ENCODE measurements at regions not wholly inside any gene's neighbourhood (a gene's known extent, or its start where the extent isn't known, plus 50 kb on each side); places are given as distances from the start of the nearest gene placed in this dataset.
"Not testable (repeated sequence)": the region's sequence is repeated elsewhere in the genome, so short reads cannot be mapped to it uniquely, and the experiment has no call there.

DNA sequence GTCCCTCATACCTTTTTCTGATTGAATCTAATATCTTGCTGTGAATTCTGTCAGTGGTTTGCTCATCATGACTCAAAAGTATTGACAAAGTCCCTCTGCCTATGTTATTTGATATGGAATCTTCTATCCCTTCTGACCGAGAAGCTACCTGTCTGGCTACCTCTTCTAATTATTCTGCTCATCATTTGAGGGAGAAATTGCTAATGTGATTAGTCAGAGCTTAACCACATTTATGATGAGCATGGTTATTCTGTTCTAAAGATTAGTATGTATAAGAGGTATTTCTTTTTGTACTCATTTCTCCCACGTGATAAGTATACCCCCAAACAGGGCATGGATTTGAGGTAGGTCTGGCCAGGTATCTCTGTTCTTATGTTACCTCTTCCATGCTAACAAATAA, 428.4 kb upstream of the KCNMB2 start:
- Histone ChIP-seq H3K4me3 (ENCODE audit: low read depth, low read length, poor library complexity, severe bottlenecking) (no peak overlapping the region), H3K4me1 (ENCODE audit: insufficient read depth, low read length, poor library complexity, severe bottlenecking) (no peaks in the 10 kb centered on the region), H3K36me3 (ENCODE audit: insufficient read depth, low read length, poor library complexity, severe bottlenecking) (no peaks in the 10 kb centered on the region), H3K9me3 (ENCODE audit: low read depth, low read length, poor library complexity, severe bottlenecking) (no peaks in the 10 kb centered on the region), H3K27ac (ENCODE audit: low read depth, low read length, poor library complexity, severe bottlenecking) (no peak overlapping the region), H3K27me3 (replicated peaks; ENCODE audit: insufficient read depth, low read depth, low read length, poor library complexity) (no peaks in the 10 kb centered on the region)
- POLR2A ChIA-PET (ENCODE audit: low non-redundant PET), result no interaction called here
- no peak for DNase-seq (ENCODE audit: low spot score)
- intact Hi-C loops (cut with micrococcal nuclease; ENCODE audit: unreplicated experiment), result no loop called here
- TF ChIP-seq, protein P1, sequence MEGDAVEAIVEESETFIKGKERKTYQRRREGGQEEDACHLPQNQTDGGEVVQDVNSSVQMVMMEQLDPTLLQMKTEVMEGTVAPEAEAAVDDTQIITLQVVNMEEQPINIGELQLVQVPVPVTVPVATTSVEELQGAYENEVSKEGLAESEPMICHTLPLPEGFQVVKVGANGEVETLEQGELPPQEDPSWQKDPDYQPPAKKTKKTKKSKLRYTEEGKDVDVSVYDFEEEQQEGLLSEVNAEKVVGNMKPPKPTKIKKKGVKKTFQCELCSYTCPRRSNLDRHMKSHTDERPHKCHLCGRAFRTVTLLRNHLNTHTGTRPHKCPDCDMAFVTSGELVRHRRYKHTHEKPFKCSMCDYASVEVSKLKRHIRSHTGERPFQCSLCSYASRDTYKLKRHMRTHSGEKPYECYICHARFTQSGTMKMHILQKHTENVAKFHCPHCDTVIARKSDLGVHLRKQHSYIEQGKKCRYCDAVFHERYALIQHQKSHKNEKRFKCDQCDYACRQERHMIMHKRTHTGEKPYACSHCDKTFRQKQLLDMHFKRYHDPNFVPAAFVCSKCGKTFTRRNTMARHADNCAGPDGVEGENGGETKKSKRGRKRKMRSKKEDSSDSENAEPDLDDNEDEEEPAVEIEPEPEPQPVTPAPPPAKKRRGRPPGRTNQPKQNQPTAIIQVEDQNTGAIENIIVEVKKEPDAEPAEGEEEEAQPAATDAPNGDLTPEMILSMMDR (conservative IDR thresholded peaks at IDR 0.05; ENCODE audit: low read depth, low read length), result no peak
- TF ChIP-seq EZH2 (IDR thresholded peaks at IDR 0.05; ENCODE audit: borderline replicate concordance, low read depth, low read length, poor library complexity, severe bottlenecking), result no peak
- BruUV-seq (replicated peaks), result no TSS peak
- CTCF ChIA-PET, result no interaction called here

DNA sequence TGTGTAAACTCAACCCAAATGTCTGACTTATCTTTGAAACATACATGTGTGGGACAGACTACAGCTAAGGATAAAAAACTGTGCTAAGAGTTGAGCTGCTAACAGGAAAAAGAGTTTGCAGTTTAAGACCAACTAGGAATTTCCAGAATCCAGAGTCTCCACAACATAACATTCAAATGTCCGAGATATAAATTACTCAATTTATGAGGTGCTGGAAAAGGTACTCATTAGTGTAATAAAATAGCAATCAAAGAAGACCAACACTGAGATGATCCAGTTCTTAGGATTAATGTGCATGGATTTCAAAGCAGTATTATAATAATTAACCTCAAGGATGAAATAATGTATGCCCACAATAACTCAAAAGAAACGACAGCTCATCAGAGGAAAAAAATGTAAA, 426.5 kb upstream of the KCNMB2 start:
- Histone ChIP-seq H3K4me1 (ENCODE audit: insufficient read depth, low read length, poor library complexity, severe bottlenecking) (no peaks in the 10 kb centered on the region), H3K27me3 (replicated peaks; ENCODE audit: insufficient read depth, low read depth, low read length, poor library complexity) (no peaks in the 10 kb centered on the region), H3K9me3 (ENCODE audit: low read depth, low read length, poor library complexity, severe bottlenecking) (no peaks in the 10 kb centered on the region), H3K4me3 (ENCODE audit: low read depth, low read length, poor library complexity, severe bottlenecking) (no peak overlapping the region), H3K27ac (ENCODE audit: low read depth, low read length, poor library complexity, severe bottlenecking) (no peak overlapping the region), H3K36me3 (ENCODE audit: insufficient read depth, low read length, poor library complexity, severe bottlenecking) (no peaks in the 10 kb centered on the region)
- no peak for TF ChIP-seq EZH2 (IDR thresholded peaks at IDR 0.05; ENCODE audit: borderline replicate concordance, low read depth, low read length, poor library complexity, severe bottlenecking)
- TF ChIP-seq, protein P1 (conservative IDR thresholded peaks at IDR 0.05; ENCODE audit: low read depth, low read length), result no peak
- intact Hi-C loops (cut with micrococcal nuclease; ENCODE audit: unreplicated experiment), result no loop called here
- BruUV-seq (replicated peaks), result no TSS peak
- no peak for DNase-seq (ENCODE audit: low spot score)
- CTCF ChIA-PET, result no interaction called here
- POLR2A ChIA-PET (ENCODE audit: low non-redundant PET), result no interaction called here

DNA sequence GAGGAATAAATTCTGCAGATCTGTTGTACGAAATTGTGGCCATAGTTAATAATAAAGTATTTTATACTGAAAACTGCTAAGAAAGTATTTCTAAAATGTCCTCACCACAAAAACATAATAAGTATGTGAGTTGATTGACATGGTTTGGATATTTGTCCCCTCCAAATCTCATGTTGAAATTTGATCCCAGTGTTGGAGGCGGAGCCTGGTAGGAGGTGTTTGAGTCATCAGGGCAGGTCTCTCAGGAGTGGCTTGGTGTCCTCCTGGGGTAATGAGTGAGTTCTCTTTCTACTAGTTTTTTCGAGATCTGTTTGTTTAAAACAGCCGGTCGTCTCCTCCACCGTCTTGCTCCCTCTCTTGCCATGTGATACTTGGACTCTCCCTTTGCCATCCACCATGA, 424.1 kb upstream of the KCNMB2 start:
- no peak for TF ChIP-seq EZH2 (IDR thresholded peaks at IDR 0.05; ENCODE audit: borderline replicate concordance, low read depth, low read length, poor library complexity, severe bottlenecking)
- TF ChIP-seq, protein P1 (conservative IDR thresholded peaks at IDR 0.05; ENCODE audit: low read depth, low read length), result no peak
- Histone ChIP-seq H3K4me3 (ENCODE audit: low read depth, low read length, poor library complexity, severe bottlenecking) (no peak overlapping the region), H3K27ac (ENCODE audit: low read depth, low read length, poor library complexity, severe bottlenecking) (no peak overlapping the region), H3K9me3 (ENCODE audit: low read depth, low read length, poor library complexity, severe bottlenecking) (no peaks in the 10 kb centered on the region), H3K36me3 (ENCODE audit: insufficient read depth, low read length, poor library complexity, severe bottlenecking) (no peaks in the 10 kb centered on the region), H3K4me1 (ENCODE audit: insufficient read depth, low read length, poor library complexity, severe bottlenecking) (no peaks in the 10 kb centered on the region), H3K27me3 (replicated peaks; ENCODE audit: insufficient read depth, low read depth, low read length, poor library complexity) (no peaks in the 10 kb centered on the region)
- DNase-seq (ENCODE audit: low spot score), result peak; percentile 42
- intact Hi-C loops (cut with micrococcal nuclease; ENCODE audit: unreplicated experiment), result no loop called here
- ChIA-PET POLR2A (ENCODE audit: low non-redundant PET) (no interaction called here), CTCF (no interaction called here)
- BruUV-seq (replicated peaks), result no TSS peak

DNA sequence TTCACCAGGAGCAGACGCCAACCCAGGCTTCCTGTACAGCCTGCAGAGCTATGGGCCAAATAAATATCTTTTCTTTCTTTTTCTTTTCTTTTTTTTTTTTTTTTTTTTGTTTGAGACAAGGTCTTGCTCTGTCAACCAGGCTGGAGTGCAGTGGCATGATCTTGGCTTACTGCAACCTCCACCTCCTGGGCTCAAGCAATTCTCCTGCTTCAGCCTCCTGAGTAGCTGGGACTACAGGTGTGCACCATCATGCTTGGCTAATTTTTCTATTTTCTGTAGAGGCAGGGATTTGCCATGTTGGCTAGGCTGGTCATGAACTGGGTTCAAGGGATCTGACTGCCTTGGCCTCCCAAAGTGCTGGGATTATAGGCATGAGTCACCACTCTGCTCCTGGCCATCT, 423.7 kb upstream of the KCNMB2 start:
- CTCF ChIA-PET; BruUV-seq (replicated peaks); H3K4me3 ChIP-seq (ENCODE audit: low read depth, low read length, poor library complexity, severe bottlenecking); H3K36me3 ChIP-seq (ENCODE audit: insufficient read depth, low read length, poor library complexity, severe bottlenecking); H3K4me1 ChIP-seq (ENCODE audit: insufficient read depth, low read length, poor library complexity, severe bottlenecking); intact Hi-C loops (cut with micrococcal nuclease; ENCODE audit: unreplicated experiment); H3K27me3 ChIP-seq (replicated peaks; ENCODE audit: insufficient read depth, low read depth, low read length, poor library complexity); POLR2A ChIA-PET (ENCODE audit: low non-redundant PET); DNase-seq (ENCODE audit: low spot score); H3K27ac ChIP-seq (ENCODE audit: low read depth, low read length, poor library complexity, severe bottlenecking); H3K9me3 ChIP-seq (ENCODE audit: low read depth, low read length, poor library complexity, severe bottlenecking): not testable (repeated sequence)

Data from A673 (cell line).